GM12892 (cell line): ENCODE measurements at regions not wholly inside any gene's neighbourhood (a gene's known extent, or its start where the extent isn't known, plus 50 kb on each side); places are given as distances from the start of the nearest gene placed in this dataset.

Experiments used
- DNase-seq: peaks from one replicate; pipeline ENCODE4 v3.0.0; 2011; ENCODE audit not compliant: insufficient read length
- FAIRE-seq: peaks from 2 replicates; lab custom pipeline; 2011; peaks lifted over from hg19 to GRCh38; lab: Jason Lieb, UNC
- POLR2A ChIP-seq: IDR thresholded peaks from 2 replicates; pipeline ENCODE4 v1.6.1; 2011; ENCODE audit warnings: low read depth, low read length, control low read depth
- POLR2AphosphoS5 ChIP-seq: IDR thresholded peaks from 2 replicates; pipeline ENCODE4 v1.6.1; 2011; ENCODE audit warnings: low read depth, low read length, control low read depth
- TAF1 ChIP-seq: IDR thresholded peaks from 2 replicates; pipeline ENCODE4 v1.6.1; 2011; ENCODE audit warnings: low read depth, mild to moderate bottlenecking, control low read depth, low read length, borderline replicate concordance

- no peak for TF ChIP-seq TAF1
- no peak for TF ChIP-seq POLR2A
- no peak for TF ChIP-seq POLR2AphosphoS5
- FAIRE-seq (no peak), DNase-seq (no peak)
Measured at GRCh38 chr4:183821076-183821853, 83.8 kb upstream of the STOX2 start.

GRCh38 chr4:183823434-183823833 is 81.7 kb upstream of the STOX2 start:
- no peak for FAIRE-seq
- DNase-seq = no peak
- TF ChIP-seq POLR2A = no peak
- TF ChIP-seq TAF1 = no peak
- no peak for TF ChIP-seq POLR2AphosphoS5

DNA sequence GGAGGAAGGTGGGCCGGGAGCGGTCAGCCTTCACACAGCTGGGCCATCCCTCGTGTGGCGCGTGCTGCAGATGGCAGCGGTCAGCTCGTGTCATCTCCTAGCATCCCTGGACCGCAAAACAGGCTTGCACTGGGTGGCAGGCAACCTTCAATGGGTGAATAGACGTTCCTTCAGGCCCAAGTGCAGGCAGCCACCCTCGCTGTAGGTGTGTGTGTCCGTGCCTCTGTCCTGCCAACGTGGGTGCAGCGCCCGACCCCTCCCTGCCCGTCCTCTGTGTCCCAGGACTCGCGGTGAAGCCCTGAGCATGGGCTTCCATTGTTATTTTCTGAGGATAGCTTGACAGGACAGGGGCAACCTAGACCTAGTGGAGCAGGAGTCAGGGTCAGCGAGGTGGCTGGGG is 79.8 kb upstream of the STOX2 start:
- FAIRE-seq = no peak
- no peak for DNase-seq
- TF ChIP-seq POLR2AphosphoS5 (no peak), POLR2A (no peak), TAF1 (no peak)

- no peak for DNase-seq
- no peak for TF ChIP-seq POLR2A
- no peak for TF ChIP-seq TAF1
- TF ChIP-seq POLR2AphosphoS5 = no peak
- FAIRE-seq = no peak
Measured at GRCh38 chr4:183826461-183826860, 78.6 kb upstream of the STOX2 start.

GRCh38 chr4:183828125-183828524 is 77.0 kb upstream of the STOX2 start:
- TF ChIP-seq POLR2A (no peak), POLR2AphosphoS5 (no peak), TAF1 (no peak)

GRCh38 chr4:183828839-183829238 is 76.3 kb upstream of the STOX2 start:
- FAIRE-seq = no peak
- TF ChIP-seq POLR2A = no peak
- TF ChIP-seq TAF1 = no peak
- no peak for TF ChIP-seq POLR2AphosphoS5
- DNase-seq = no peak

More at GRCh38 chr4:183828125-183828524, 77.0 kb upstream of the STOX2 start:
- FAIRE-seq = no peak
- no peak for DNase-seq

- no peak for TF ChIP-seq POLR2A
- TF ChIP-seq TAF1 = no peak
- TF ChIP-seq POLR2AphosphoS5 = no peak
- DNase-seq (no peak), FAIRE-seq (no peak)
Measured at GRCh38 chr4:183830438-183830985, 74.6 kb upstream of the STOX2 start.

DNA sequence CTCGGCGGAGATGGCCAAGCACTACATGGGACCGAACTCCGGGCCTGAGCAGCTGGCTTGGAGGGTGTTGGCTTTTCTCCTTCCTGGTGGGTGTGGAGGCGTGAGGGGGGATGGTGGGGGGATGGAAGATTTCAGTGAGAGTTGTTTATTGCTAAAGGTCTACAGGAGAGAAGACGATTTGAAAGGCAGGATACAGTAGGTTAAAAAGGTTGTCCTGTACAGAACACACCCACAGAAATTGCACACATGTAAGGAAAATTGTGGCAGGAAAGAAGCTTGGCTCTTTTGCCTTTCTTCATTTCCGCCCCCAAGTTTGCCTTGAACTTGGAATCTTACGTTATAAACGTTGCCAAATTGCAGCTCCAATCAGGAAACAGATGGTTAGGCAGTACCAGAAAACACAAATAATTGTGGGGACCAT is 74.1 kb upstream of the STOX2 start:
- DNase-seq (no peak), FAIRE-seq (no peak)
- TF ChIP-seq POLR2AphosphoS5 = no peak
- no peak for TF ChIP-seq TAF1
- no peak for TF ChIP-seq POLR2A

GRCh38 chr4:183831683-183832082 is 73.4 kb upstream of the STOX2 start:
- no peak for TF ChIP-seq POLR2AphosphoS5
- TF ChIP-seq POLR2A = no peak
- TF ChIP-seq TAF1 = no peak
- FAIRE-seq (no peak), DNase-seq (no peak)

GRCh38 chr4:183832776-183833450 is 72.2 kb upstream of the STOX2 start:
- FAIRE-seq (no peak), DNase-seq (no peak)
- TF ChIP-seq POLR2AphosphoS5 = no peak
- TF ChIP-seq POLR2A = no peak
- no peak for TF ChIP-seq TAF1

DNA sequence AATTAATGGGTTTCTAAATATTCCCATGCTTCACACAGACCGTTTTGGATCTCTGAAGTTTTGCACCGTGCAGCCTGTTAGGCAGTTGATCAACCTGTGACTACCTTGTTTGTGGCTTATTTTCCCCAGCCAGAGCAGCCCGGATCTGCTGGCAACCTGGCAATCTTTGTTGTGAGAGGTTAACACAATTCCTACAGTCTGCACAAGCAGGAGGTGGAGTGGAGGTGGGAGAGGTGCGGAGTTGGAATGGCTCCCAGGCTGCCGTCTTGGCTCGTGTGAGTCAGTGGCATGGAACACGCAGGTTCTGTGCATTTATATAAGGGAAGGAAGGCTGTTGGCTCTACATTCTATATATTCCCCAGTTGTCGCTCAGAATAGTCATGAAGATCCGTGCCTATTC is 70.9 kb upstream of the STOX2 start:
- no peak for TF ChIP-seq TAF1
- no peak for FAIRE-seq
- DNase-seq = no peak

GRCh38 chr4:183837222-183837621 is 67.9 kb upstream of the STOX2 start:
- TF ChIP-seq POLR2AphosphoS5 (no peak), POLR2A (no peak), TAF1 (no peak)
- no peak for FAIRE-seq
- no peak for DNase-seq
